ENCODE measurements at regions not wholly inside any gene's neighbourhood (a gene's known extent, or its start where the extent isn't known, plus 50 kb on each side); places are given as distances from the start of the nearest gene placed in this dataset.
"Not testable (repeated sequence)": the region's sequence is repeated elsewhere in the genome, so short reads cannot be mapped to it uniquely, and the experiment has no call there.

DNA sequence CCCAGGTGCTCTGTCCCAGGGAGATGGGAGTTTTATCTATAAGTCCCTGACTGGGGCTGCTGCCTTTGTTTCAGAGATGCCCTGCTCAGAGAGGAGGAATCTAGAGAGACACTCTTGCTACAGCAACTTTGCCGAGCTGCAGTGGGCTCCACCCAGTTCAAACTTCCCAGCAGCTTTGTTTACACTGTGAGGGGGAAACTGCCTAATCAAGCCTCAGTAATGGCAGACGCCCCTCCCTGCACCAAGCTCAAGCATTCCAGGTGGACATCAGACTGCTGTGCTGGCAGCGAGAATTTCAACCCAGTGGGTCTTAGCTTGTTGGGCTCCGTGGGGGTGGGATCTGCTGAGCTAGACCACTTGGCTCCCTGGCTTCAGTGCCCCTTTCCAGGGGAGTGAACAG is 50.2 kb upstream of the RASA1 start:
- FAIRE-seq; H3K4me1 ChIP-seq; ATAC-seq; POLR2A ChIA-PET; H3K27ac ChIP-seq; DNase-seq (ENCODE audit: low read depth in 1 of 2, low spot score in 1 of 2); H3K4me3 ChIP-seq; H3K9me3 ChIP-seq; H3K4me2 ChIP-seq: not testable (repeated sequence)
- 0% methylated on average over 2 of the region's 4 CpGs for WGBS (ENCODE audit: missing lambda C conversion rate)
- CTCF ChIA-PET: interaction anchor here (1.0 kb wide), 1 partner anchor 11 kb away, joined by 3 read pairs; no protein-coding TSS in a partner anchor

Small RNA genes in the stretch of these regions (small RNA-seq; reads per million reads assigned to genes)
- gene MIR4280 (0 reads per million in 6 experiments), gene RN7SKP34 (0 reads per million in 6 experiments)
